Neural progenitor cell (in vitro differentiated cells): ENCODE measurements at regions not wholly inside any gene's neighbourhood (a gene's known extent, or its start where the extent isn't known, plus 50 kb on each side); places are given as distances from the start of the nearest gene placed in this dataset.

Experiments
- DNase-seq: peaks from one replicate; pipeline ENCODE4 v3.0.0-alpha.2; 2016; ENCODE audit warnings: low spot score
- H2AFZ ChIP-seq: fragments of 200-600 bp; sonication (generic); replicated peaks from 2 replicates; pipeline ENCODE4 v1.6.1; 2016; ENCODE audit warnings: antibody characterized with exemption
- H3F3A ChIP-seq: fragments of 200-600 bp; sonication (generic); 2 replicates; pipeline ENCODE4 v1.6.1; 2016; ENCODE audit warnings: antibody characterized with exemption, low read depth
- H3K27ac ChIP-seq: fragments of 200-600 bp; sonication (generic); 2 replicates; pipeline ENCODE4 v1.5.1; 2016; ENCODE audit warnings: mild to moderate bottlenecking
- H3K27me3 ChIP-seq: fragments of 200-600 bp; sonication (generic); 2 replicates; pipeline ENCODE4 v1.6.1; 2016; ENCODE audit warnings: mild to moderate bottlenecking, moderate library complexity
- H3K36me3 ChIP-seq: fragments of 200-600 bp; sonication (generic); 2 replicates; pipeline ENCODE4 v1.5.1; 2016
- H3K4me1 ChIP-seq: fragments of 200-600 bp; sonication (generic); 2 replicates; pipeline ENCODE4 v1.6.1; 2016; ENCODE audit warnings: mixed run types
- H3K4me2 ChIP-seq: fragments of 200-600 bp; sonication (generic); 2 replicates; pipeline ENCODE4 v1.6.1; 2016
- H3K4me3 ChIP-seq: fragments of 200-600 bp; sonication (generic); 2 replicates; pipeline ENCODE4 v1.5.1; 2016
- H3K79me2 ChIP-seq: fragments of 200-600 bp; sonication (generic); 2 replicates; pipeline ENCODE4 v1.6.1; 2016; ENCODE audit warnings: low read depth
- H3K9ac ChIP-seq: fragments of 200-600 bp; sonication (generic); 2 replicates; pipeline ENCODE4 v1.6.1; 2016
- H3K9me3 ChIP-seq: fragments of 200-600 bp; sonication (generic); 2 replicates; pipeline ENCODE4 v1.5.1; 2016; ENCODE audit warnings: low read depth
- H4K20me1 ChIP-seq: fragments of 200-600 bp; sonication (generic); 2 replicates; pipeline ENCODE4 v1.6.1; 2016; ENCODE audit warnings: low read depth
- H3K27ac Mint-ChIP-seq: 3 replicates; pipeline ENCODE4 v1.8.0; 2021; ENCODE audit warnings: mixed read lengths
- H3K27me3 Mint-ChIP-seq: 2 replicates; pipeline ENCODE4 v1.8.0; 2022; ENCODE audit warnings: low read depth, mild to moderate bottlenecking, inconsistent platforms, moderate library complexity, mixed read lengths; ENCODE audit not compliant: insufficient read depth
- H3K36me3 Mint-ChIP-seq: 3 replicates; pipeline ENCODE4 v1.8.0; 2021; ENCODE audit warnings: mixed read lengths
- H3K4me1 Mint-ChIP-seq: 3 replicates; pipeline ENCODE4 v1.8.0; 2021; ENCODE audit warnings: mixed read lengths
- H3K4me3 Mint-ChIP-seq: 3 replicates; pipeline ENCODE4 v1.8.0; 2021; ENCODE audit warnings: mild to moderate bottlenecking, moderate library complexity, mixed read lengths
- H3K9me3 Mint-ChIP-seq: 3 replicates; pipeline ENCODE4 v1.8.0; 2020; ENCODE audit warnings: mixed read lengths
- CTCF ChIP-seq: fragments of 200-600 bp; sonication (generic); IDR thresholded peaks from 2 replicates; pipeline ENCODE4 v1.5.1; 2017; ENCODE audit warnings: antibody characterized with exemption, mild to moderate bottlenecking
- EZH2 ChIP-seq: fragments of 200-600 bp; sonication (generic); IDR thresholded peaks from 2 replicates; pipeline ENCODE4 v1.6.1; 2017; ENCODE audit warnings: antibody characterized with exemption, mild to moderate bottlenecking, moderate library complexity
- EZH2phosphoT487 ChIP-seq: fragments of 200-600 bp; sonication (generic); IDR thresholded peaks from 2 replicates; pipeline ENCODE4 v1.6.1; 2017; ENCODE audit warnings: antibody characterized with exemption

GRCh38 chr1:229838204-229838603 is 212.2 kb downstream of the URB2 start:
- H3K4me1 Mint-ChIP-seq = no peaks in the 10 kb centered on the region
- peak overlapping the region; percentile 34 for H2AFZ ChIP-seq
- no peaks in the 10 kb centered on the region for H3K9me3 ChIP-seq
- H3K4me3 Mint-ChIP-seq = no peak overlapping the region
- H3K27ac ChIP-seq = no peak overlapping the region
- H3K36me3 ChIP-seq = no peaks in the 10 kb centered on the region
- H3K27ac Mint-ChIP-seq = no peak overlapping the region
- H3K27me3 Mint-ChIP-seq = peaks cover 2% of the 10 kb centered on the region
- no peaks in the 10 kb centered on the region for H3K79me2 ChIP-seq
- H3K9ac ChIP-seq = no peak overlapping the region
- DNase-seq = no peak
- no peaks in the 10 kb centered on the region for H3K9me3 Mint-ChIP-seq
- H3K27me3 ChIP-seq = no peaks in the 10 kb centered on the region
- H3F3A ChIP-seq = no peaks in the 10 kb centered on the region
- H3K4me1 ChIP-seq = no peaks in the 10 kb centered on the region
- H3K36me3 Mint-ChIP-seq = no peaks in the 10 kb centered on the region
- H4K20me1 ChIP-seq = no peaks in the 10 kb centered on the region
- TF ChIP-seq EZH2phosphoT487 (no peak), EZH2 (no peak), CTCF (no peak)
- H3K4me3 ChIP-seq = no peak overlapping the region
- peak overlapping the region; percentile 10 for H3K4me2 ChIP-seq

- no peaks in the 10 kb centered on the region for H3F3A ChIP-seq
- H3K4me2 ChIP-seq = no peak overlapping the region
- H3K27me3 ChIP-seq = no peaks in the 10 kb centered on the region
- H3K9ac ChIP-seq = no peak overlapping the region
- no peak for DNase-seq
- Mint-ChIP-seq H3K4me3 (no peak overlapping the region), H3K4me1 (no peaks in the 10 kb centered on the region), H3K27ac (peak overlapping the region; percentile 13), H3K9me3 (no peaks in the 10 kb centered on the region), H3K27me3 (peaks cover 2% of the 10 kb centered on the region), H3K36me3 (no peaks in the 10 kb centered on the region)
- no peaks in the 10 kb centered on the region for H3K36me3 ChIP-seq
- TF ChIP-seq CTCF (peak; percentile 17), EZH2phosphoT487 (no peak), EZH2 (no peak)
- H3K27ac ChIP-seq = no peak overlapping the region
- no peak overlapping the region for H3K4me3 ChIP-seq
- no peaks in the 10 kb centered on the region for H4K20me1 ChIP-seq
- H3K9me3 ChIP-seq = no peaks in the 10 kb centered on the region
- H3K79me2 ChIP-seq = no peaks in the 10 kb centered on the region
- peak overlapping the region; percentile 9 for H2AFZ ChIP-seq
- H3K4me1 ChIP-seq = no peaks in the 10 kb centered on the region
These were observed 213.8 kb downstream of the URB2 start for GRCh38 chr1:229839800-229840199.

GRCh38 chr1:229841230-229841629 is 215.2 kb downstream of the URB2 start:
- Histone ChIP-seq H3K79me2 (no peaks in the 10 kb centered on the region), H3F3A (no peaks in the 10 kb centered on the region), H3K27ac (no peak overlapping the region), H4K20me1 (no peaks in the 10 kb centered on the region), H3K27me3 (no peaks in the 10 kb centered on the region), H3K4me3 (no peak overlapping the region), H3K9me3 (no peaks in the 10 kb centered on the region), H3K36me3 (no peaks in the 10 kb centered on the region), H3K9ac (no peak overlapping the region), H3K4me1 (no peaks in the 10 kb centered on the region), H3K4me2 (no peak overlapping the region), H2AFZ (no peak overlapping the region)
- no peaks in the 10 kb centered on the region for H3K9me3 Mint-ChIP-seq
- TF ChIP-seq CTCF (no peak), EZH2phosphoT487 (no peak), EZH2 (no peak)
- H3K36me3 Mint-ChIP-seq = no peaks in the 10 kb centered on the region
- DNase-seq = no peak
- no peak overlapping the region for H3K4me3 Mint-ChIP-seq
- H3K27me3 Mint-ChIP-seq = peaks cover 2% of the 10 kb centered on the region
- no peak overlapping the region for H3K27ac Mint-ChIP-seq
- H3K4me1 Mint-ChIP-seq = no peaks in the 10 kb centered on the region
